Peyer's patch (tissue), 4 donors: ENCODE measurements at regions not wholly inside any gene's neighbourhood (a gene's known extent, or its start where the extent isn't known, plus 50 kb on each side); places are given as distances from the start of the nearest gene placed in this dataset.
A peak's percentile ranks its signal among the peaks of the same experiment; 100 is the strongest.

Source experiments
- DNase-seq, 3 donors: peaks; one replicate each; pipeline ENCODE4 v3.0.0-alpha.2; 2017 to 2019
- H3K27ac ChIP-seq, 4 donors: fragments of 200-600 bp; sonication (generic); one replicate each; pipeline ENCODE4 v1.5.1; 2016 to 2019
- H3K27me3 ChIP-seq, 2 donors: fragments of 200-600 bp; sonication (generic); one replicate each; pipeline ENCODE4 v1.5.1; 2019
- H3K36me3 ChIP-seq, 3 donors: fragments of 200-600 bp; sonication (generic); one replicate each; pipeline ENCODE4 v1.5.1; 2016 to 2019
- H3K4me1 ChIP-seq, 4 donors: fragments of 200-600 bp; sonication (generic); one replicate each; pipeline ENCODE4 v1.5.1; 2016 to 2019
- H3K4me3 ChIP-seq, 4 donors: fragments of 200-600 bp; sonication (generic); 1 replicate in 3 of 4; 2 replicates in 1 of 4; pipeline ENCODE4 v1.5.1; 2016 to 2019; ENCODE audit warnings: mild to moderate bottlenecking in 1 of 4
- H3K9me3 ChIP-seq, 4 donors: fragments of 200-600 bp; sonication (generic); one replicate each; pipeline ENCODE4 v1.5.1; 2016 to 2019; ENCODE audit warnings: mild to moderate bottlenecking in 1 of 4
- POLR2A ChIP-seq, 2 donors: fragments of 450-650 bp; IDR thresholded peaks; one replicate each; pipeline ENCODE4 v1.5.1; 2017; ENCODE audit warnings: antibody characterized with exemption in 2 of 2, mild to moderate bottlenecking in 2 of 2, moderate library complexity in 2 of 2
- TF ChIP-seq, protein P1 (sequence below), 6 experiments: fragments of 450-650 bp in 4 of 6; fragments of 200-600 bp in 2 of 6; sonication (generic) in 1 of 6; IDR thresholded peaks; one replicate each; pipeline ENCODE4 v1.5.1; 2017 to 2019; ENCODE audit warnings: antibody characterized with exemption in 6 of 6, mild to moderate bottlenecking in 3 of 6, moderate library complexity in 1 of 6

DNA sequence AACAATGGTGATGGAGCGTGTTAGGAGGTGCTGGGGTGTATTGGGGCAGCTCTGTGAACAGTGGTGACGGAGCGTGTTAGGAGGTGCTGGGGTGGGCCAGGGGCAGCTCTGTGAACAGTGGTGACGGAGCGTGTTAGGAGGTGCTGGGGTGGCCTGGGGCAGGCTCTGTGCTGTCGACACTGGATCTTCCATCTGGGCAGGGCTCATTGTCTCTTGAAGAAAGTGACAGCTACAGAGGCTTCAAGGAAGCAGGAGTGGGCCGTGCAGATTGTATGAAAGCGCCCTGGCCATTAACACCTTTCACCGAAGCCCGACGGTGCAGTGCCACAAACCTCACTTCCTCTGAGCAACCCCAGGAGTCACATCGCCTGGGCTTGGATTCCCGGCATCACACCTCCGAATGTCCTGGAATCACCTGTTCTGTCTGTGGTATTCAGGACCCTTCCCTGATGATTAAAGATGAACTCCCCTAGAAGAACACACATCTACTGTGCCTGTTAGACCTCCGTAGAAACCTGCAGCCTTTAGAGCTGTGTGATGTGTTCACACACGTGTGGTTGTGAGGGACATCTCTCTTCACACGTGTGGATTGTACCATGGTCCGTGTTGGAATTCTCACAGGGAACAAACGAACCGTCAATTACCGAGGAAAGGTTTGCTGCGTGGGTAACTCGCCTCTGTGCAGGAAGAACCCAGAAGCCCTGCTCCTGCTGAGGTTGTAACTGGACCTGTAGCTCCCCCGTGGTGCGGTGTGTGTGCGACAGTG, 377.7 kb downstream of the THBS2 start:
- Histone ChIP-seq H3K27ac (no peak overlapping the region), H3K9me3 (no peaks in the 10 kb centered on the region), H3K27me3 (no peaks in the 10 kb centered on the region), H3K36me3 (no peaks in the 10 kb centered on the region), H3K4me3 (no peak overlapping the region), H3K4me1 (no peaks in the 10 kb centered on the region)
- DNase-seq: no peak
- TF ChIP-seq POLR2A (IDR thresholded peaks at IDR 0.05): no peak
- TF ChIP-seq, protein P1, sequence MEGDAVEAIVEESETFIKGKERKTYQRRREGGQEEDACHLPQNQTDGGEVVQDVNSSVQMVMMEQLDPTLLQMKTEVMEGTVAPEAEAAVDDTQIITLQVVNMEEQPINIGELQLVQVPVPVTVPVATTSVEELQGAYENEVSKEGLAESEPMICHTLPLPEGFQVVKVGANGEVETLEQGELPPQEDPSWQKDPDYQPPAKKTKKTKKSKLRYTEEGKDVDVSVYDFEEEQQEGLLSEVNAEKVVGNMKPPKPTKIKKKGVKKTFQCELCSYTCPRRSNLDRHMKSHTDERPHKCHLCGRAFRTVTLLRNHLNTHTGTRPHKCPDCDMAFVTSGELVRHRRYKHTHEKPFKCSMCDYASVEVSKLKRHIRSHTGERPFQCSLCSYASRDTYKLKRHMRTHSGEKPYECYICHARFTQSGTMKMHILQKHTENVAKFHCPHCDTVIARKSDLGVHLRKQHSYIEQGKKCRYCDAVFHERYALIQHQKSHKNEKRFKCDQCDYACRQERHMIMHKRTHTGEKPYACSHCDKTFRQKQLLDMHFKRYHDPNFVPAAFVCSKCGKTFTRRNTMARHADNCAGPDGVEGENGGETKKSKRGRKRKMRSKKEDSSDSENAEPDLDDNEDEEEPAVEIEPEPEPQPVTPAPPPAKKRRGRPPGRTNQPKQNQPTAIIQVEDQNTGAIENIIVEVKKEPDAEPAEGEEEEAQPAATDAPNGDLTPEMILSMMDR (IDR thresholded peaks at IDR 0.05): no peak

DNA sequence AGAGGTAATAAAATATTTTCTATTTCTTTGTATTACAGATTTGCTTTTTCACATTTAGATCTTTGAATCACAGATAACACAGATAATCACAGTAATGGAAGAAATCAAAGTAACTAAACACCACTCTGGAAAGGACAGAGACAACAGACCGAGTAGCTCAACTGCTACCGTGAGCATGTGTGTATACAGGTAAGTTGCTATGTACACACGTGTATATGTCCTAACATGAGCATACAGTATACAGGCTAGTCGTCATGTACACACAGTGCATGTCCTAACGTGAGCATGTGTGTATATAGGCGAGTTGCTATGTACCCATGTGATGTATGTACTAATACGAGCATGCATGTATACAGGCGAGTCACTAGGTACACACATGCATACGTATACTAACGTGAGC, 379.0 kb downstream of the THBS2 start:
- no peaks in the 10 kb centered on the region for H3K4me1 ChIP-seq
- H3K27me3 ChIP-seq: no peaks in the 10 kb centered on the region
- no peaks in the 10 kb centered on the region for H3K9me3 ChIP-seq
- no peak overlapping the region for H3K4me3 ChIP-seq
- no peak for TF ChIP-seq POLR2A (IDR thresholded peaks at IDR 0.05)
- TF ChIP-seq, protein P1 (IDR thresholded peaks at IDR 0.05): no peak
- DNase-seq: no peak
- no peak overlapping the region for H3K27ac ChIP-seq
- H3K36me3 ChIP-seq: no peaks in the 10 kb centered on the region

DNA sequence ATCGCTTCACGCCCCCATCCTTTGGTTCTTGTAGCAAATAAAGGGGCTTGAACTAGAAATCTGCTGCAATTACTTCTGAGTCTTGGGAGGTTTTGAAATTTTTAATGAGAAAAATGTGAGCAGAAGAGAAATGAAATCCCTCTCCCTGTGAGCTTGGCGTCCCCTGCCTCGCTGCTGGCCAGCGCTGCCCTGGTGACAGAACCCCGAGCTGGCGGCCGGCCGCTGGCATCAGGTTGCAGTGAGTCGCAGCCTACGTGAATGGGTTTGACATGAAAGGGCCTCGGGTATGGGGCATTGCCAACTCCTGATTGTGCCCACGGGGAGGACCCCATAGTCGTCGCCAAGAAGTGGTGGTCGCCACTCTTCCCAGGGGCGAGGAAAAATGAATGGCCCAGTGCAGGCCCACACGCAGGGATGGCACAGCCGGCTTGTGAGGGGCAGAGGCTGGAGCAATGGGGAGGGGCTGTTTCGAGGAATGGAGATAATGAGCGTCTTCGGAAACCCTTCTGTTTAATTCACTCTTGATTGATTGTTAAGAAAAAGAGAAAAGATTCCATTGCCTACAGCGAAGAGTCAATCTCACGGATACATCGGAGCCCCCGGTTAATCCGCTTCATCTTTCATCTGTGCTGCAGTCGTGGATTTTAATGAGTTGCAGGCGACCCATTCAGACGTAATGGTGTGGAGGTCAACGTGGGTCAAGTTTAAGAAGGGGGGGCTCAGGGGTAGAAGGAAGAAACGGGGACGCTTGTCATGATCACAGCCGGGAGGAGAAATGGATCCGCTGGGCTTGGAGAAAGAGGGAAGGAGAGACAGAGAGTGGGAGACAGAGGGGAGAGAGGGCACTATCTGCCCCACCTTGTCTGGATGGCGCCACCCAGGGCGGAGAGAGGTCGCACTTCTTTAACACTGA, 380.1 kb downstream of the THBS2 start:
- peak in 1 of 3 donors; percentile 22 for DNase-seq
- TF ChIP-seq POLR2A (IDR thresholded peaks at IDR 0.05): no peak
- TF ChIP-seq, protein P1 (IDR thresholded peaks at IDR 0.05): no peak
- Histone ChIP-seq H3K9me3 (no peaks in the 10 kb centered on the region), H3K27me3 (no peaks in the 10 kb centered on the region), H3K4me3 (no peak overlapping the region), H3K27ac (no peak overlapping the region), H3K36me3 (no peaks in the 10 kb centered on the region), H3K4me1 (no peaks in the 10 kb centered on the region)

DNA sequence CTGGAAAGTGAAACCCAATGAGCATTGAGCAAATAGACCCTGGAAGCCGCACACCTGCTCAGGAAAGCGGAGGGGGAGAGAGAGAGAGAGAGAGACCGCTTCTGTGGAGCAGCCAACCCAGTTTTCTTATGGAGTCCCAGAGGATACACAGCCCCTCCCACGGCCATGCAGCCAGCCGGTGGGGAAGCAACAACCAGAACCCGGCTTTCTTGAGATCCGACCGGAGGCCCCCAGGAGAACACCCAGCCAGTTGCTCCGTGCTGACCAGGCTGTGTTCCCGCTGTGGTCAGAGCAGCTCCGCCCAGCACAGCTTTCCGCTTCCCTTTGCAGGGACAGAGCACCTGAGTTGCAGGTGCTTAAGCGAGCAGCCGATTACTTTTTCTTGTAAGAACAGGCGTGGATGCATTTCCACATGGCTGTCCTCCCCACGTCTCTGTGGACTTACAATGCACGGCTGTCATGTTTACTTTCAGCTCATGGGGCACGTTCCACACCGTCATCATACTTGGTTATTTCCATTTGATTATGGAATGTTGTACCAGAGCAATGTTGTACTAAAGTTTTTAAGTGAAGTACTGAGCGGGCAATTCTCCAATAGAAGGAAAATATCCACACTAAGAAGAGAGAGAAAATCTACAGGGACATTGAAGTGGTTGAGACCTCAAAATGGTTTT, 381.9 kb downstream of the THBS2 start:
- no peak for TF ChIP-seq POLR2A (IDR thresholded peaks at IDR 0.05)
- TF ChIP-seq, protein P1 (IDR thresholded peaks at IDR 0.05): no peak
- no peaks in the 10 kb centered on the region for H3K27me3 ChIP-seq
- no peaks in the 10 kb centered on the region for H3K9me3 ChIP-seq
- no peaks in the 10 kb centered on the region for H3K36me3 ChIP-seq
- no peak overlapping the region for H3K4me3 ChIP-seq
- H3K27ac ChIP-seq: no peak overlapping the region
- no peaks in the 10 kb centered on the region for H3K4me1 ChIP-seq
- DNase-seq: no peak

DNA sequence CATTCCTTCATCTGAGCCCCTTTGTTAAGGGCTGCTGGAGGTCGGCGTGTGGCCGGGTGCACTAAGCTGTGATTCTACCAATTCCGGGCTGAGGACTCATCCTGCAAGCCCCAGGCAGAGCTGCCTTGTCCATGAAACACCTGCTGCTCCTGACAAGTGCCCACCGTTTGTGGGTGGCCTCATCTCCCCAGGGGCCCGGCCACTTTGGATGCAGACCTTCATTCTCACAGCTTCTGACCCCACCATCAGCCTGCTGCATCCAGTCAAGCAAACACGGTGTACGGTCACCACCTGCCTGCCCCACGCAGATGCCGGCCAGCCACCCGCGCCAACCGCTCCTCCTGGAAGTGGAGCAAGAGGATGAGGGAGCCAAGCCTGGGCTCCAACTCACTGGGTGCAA, 382.7 kb downstream of the THBS2 start:
- Histone ChIP-seq H3K36me3 (no peaks in the 10 kb centered on the region), H3K27me3 (no peaks in the 10 kb centered on the region), H3K4me3 (no peak overlapping the region), H3K4me1 (no peaks in the 10 kb centered on the region), H3K9me3 (no peaks in the 10 kb centered on the region), H3K27ac (no peak overlapping the region)
- TF ChIP-seq, protein P1 (IDR thresholded peaks at IDR 0.05): no peak
- TF ChIP-seq POLR2A (IDR thresholded peaks at IDR 0.05): no peak
- no peak for DNase-seq
